Kidney epithelial cell (primary cell): ENCODE measurements at regions not wholly inside any gene's neighbourhood (a gene's known extent, or its start where the extent isn't known, plus 50 kb on each side); places are given as distances from the start of the nearest gene placed in this dataset.

Source experiments
- DNase-seq: peaks from one replicate; pipeline ENCODE4 v3.0.0-alpha.2; 2010; ENCODE audit warnings: low read depth
- H3K27me3 ChIP-seq: 2 replicates; pipeline ENCODE4 v1.6.0; 2011; ENCODE audit warnings: low read length; ENCODE audit not compliant: control insufficient read depth, insufficient read depth
- H3K36me3 ChIP-seq: 2 replicates; pipeline ENCODE4 v1.5.1; 2011; ENCODE audit warnings: low read length; ENCODE audit not compliant: control insufficient read depth, insufficient read depth
- H3K4me3 ChIP-seq: 2 replicates; pipeline ENCODE4 v1.5.1; 2011; ENCODE audit warnings: low read depth, mild to moderate bottlenecking, control low read depth, low read length
- TF ChIP-seq, protein P1 (sequence below): IDR thresholded peaks from 2 replicates; pipeline ENCODE4 v1.5.1; 2011; ENCODE audit warnings: mild to moderate bottlenecking, moderate library complexity, low read length, control low read depth, inconsistent platforms; ENCODE audit not compliant: insufficient read depth, poor library complexity, severe bottlenecking

DNA sequence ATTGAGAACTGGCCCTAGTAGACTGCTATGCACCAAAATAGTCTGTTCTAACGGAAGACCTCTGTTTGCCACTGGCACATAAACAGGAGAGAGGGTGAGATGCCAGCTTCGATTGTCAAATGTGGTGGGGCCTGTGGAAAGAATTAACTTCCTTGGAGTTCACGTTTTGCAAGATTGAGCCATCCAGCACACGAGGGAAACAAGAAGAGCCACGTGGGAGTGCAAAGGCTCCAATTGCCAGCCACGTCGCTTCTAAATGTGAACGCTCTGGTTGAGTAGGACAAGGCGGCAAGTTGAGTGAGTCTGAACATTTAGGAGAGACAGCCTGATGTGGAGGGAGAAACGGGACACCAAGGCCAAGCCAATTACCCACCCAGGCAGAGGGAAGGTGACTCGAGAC is 409.1 kb downstream of the FGF9 start:
- TF ChIP-seq, protein P1, sequence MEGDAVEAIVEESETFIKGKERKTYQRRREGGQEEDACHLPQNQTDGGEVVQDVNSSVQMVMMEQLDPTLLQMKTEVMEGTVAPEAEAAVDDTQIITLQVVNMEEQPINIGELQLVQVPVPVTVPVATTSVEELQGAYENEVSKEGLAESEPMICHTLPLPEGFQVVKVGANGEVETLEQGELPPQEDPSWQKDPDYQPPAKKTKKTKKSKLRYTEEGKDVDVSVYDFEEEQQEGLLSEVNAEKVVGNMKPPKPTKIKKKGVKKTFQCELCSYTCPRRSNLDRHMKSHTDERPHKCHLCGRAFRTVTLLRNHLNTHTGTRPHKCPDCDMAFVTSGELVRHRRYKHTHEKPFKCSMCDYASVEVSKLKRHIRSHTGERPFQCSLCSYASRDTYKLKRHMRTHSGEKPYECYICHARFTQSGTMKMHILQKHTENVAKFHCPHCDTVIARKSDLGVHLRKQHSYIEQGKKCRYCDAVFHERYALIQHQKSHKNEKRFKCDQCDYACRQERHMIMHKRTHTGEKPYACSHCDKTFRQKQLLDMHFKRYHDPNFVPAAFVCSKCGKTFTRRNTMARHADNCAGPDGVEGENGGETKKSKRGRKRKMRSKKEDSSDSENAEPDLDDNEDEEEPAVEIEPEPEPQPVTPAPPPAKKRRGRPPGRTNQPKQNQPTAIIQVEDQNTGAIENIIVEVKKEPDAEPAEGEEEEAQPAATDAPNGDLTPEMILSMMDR, result no peak
- H3K4me3 ChIP-seq, result no peak overlapping the region
- no peak for DNase-seq
- no peaks in the 10 kb centered on the region for H3K36me3 ChIP-seq
- H3K27me3 ChIP-seq, result no peaks in the 10 kb centered on the region

DNA sequence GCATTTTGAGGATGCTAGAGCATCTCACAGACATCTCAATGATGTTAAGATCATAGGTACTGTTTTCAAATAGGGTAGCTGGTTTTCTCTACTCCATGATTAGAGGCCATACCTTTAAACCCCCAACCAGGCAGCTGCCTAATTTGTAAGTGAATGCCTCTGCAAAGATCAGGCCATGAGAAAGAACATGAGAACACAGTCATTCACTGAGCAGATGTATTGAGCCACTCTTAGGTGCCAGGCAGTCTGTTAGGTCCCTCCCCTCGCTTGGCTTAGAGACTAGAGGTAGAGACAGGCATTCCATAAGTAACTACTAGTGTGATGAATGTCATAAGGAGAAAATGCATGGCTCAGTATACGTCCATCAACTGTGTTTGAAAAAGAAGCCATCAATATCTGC is 410.0 kb downstream of the FGF9 start:
- Histone ChIP-seq H3K4me3 (no peak overlapping the region), H3K36me3 (no peaks in the 10 kb centered on the region), H3K27me3 (no peaks in the 10 kb centered on the region)
- DNase-seq, result no peak
- TF ChIP-seq, protein P1, result no peak

DNA sequence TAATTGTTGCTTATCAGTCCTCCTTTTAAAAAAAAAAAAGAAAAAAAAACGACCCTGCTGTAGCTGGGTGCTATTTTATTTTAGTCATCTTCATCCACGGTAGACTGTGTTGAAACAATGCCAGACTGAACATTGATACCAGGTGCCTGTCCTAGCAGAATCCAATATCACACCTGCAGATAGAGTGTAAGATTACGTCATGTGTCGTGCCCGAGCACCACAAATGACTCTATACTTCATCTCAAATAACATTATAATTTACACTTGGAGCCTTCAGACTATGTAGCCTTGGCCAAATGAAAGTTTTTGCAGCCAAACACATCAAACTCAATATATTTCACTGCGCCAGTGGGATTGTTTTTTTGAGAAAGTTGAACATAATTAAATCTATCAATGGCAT is 410.6 kb downstream of the FGF9 start:
- no peaks in the 10 kb centered on the region for H3K27me3 ChIP-seq
- DNase-seq, result no peak

DNA sequence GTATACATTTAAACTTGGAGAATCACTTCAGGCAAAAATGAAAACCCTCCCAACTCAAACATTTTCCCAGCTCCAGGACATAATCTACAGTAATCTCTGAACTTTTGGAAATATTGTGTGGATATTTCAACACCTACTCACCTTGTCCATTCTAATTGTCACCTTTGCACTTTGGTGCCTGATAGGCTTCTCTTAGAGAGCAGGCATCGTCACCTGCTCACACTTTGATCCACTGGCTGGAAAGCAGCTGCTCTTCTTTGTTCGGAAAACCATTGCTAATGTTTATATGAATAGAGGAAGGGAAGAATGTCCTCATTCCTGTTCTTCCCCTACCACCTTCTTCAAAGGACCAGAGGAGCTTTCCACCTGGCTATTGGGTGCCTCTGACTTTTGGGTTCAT is 411.2 kb downstream of the FGF9 start:
- Histone ChIP-seq H3K4me3 (no peak overlapping the region), H3K36me3 (no peaks in the 10 kb centered on the region), H3K27me3 (no peaks in the 10 kb centered on the region)
- no peak for DNase-seq
- TF ChIP-seq, protein P1, result no peak

More for the DNA sequence above, 410.6 kb downstream of the FGF9 start:
- TF ChIP-seq, protein P1, result no peak
- Histone ChIP-seq H3K4me3 (no peak overlapping the region), H3K36me3 (no peaks in the 10 kb centered on the region)

DNA sequence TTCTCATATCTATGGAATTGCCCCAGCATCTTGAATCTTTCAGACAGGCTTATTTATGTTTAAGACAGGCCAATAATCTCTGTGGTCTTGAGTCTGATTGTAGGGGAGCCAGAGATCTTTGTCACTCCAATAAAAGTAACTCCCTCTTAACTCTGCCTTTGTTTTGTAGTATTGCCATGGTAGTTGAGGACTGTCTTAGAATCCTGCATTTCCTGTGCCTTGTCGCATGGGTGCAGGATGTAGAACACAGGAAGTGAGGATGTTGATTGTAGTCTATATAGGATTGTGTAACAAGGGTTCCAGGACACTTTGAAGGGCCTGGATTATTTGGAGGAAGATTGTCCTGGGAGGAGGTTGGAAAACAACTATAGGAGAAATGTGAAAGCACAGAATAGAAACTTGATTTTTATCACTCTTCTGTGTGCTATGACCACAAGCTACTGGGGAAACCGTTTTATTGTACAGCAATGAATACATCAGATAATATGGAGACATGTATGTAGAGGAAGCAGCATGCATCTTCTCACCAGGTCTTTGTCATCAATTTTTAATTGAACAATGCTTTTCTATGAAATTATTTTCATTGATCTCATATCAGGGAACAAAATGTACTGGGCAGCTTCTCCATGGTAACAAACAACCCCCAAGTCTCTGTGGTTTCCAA is 411.7 kb downstream of the FGF9 start:
- no peak for DNase-seq
- H3K36me3 ChIP-seq, result no peaks in the 10 kb centered on the region
- TF ChIP-seq, protein P1, result no peak
- H3K27me3 ChIP-seq, result no peaks in the 10 kb centered on the region
- H3K4me3 ChIP-seq, result no peak overlapping the region

DNA sequence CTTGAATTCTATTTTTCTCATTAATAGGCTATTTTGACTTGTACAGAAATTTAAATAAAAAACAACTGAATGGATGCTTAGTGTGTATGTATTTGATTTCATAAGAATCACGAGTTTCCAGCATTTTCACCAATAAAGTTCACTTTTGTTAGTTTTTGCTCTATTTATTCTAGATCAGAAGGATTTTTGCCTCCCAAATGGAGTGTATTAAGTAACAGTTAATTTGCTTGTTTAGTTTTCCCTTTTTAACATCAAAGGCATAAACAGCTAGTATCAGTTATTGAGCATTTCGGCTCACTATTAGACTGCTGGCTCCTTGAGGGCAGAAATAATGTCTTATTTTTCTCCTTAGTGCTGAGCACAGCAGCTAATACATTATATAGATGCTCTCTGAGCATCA is 414.1 kb downstream of the FGF9 start:
- DNase-seq, result no peak
- H3K27me3 ChIP-seq, result no peaks in the 10 kb centered on the region
- TF ChIP-seq, protein P1, result no peak
- no peaks in the 10 kb centered on the region for H3K36me3 ChIP-seq
- H3K4me3 ChIP-seq, result no peak overlapping the region
